K562 (cell line): ENCODE measurements at regions not wholly inside any gene's neighbourhood (a gene's known extent, or its start where the extent isn't known, plus 50 kb on each side); places are given as distances from the start of the nearest gene placed in this dataset.

Experiments
- ATAC-seq: fragments of 200-7000 bp; cut with Tn5 transposase; 3 replicates; pipeline ENCODE4 v1.9.1; 2020; ENCODE audit warnings: moderate library complexity
- BruUV-seq: library from RNA; stranded (reverse); fragments of 400-500 nt; replicated peaks from 2 replicates; lab custom pipeline; 2021; lab: Mats Ljungman, UMichigan
- CTCF ChIA-PET: fragments of 300-600 bp; formaldehyde crosslinking; extraction: SDS; loops from one replicate; lab custom pipeline; 2021; ENCODE audit warnings: low intra/inter-chr PET ratio; lab: Yijun Ruan, JAX
- POLR2A ChIA-PET: fragments of 300-600, 350-650 bp; sonication (Branson Sonifier 250); formaldehyde crosslinking; extraction: SDS; loops from one replicate; lab custom pipeline; 2021; ENCODE audit warnings: antibody characterized with exemption, inconsistent platforms; lab: Yijun Ruan, JAX
- DNase-seq, 4 experiments: peaks; one replicate each; pipeline versions ENCODE4 v3.0.0 to v3.0.0-alpha.2; 2011 to 2018; ENCODE audit warnings: low spot score in 3 of 4, mixed read lengths in 3 of 4; ENCODE audit errors: extremely low read depth in 1 of 4
- FAIRE-seq: peaks from 2 replicates; lab custom pipeline; 2011; peaks lifted over from hg19 to GRCh38; lab: Jason Lieb, UNC
- H2AFZ ChIP-seq: 2 replicates; pipeline ENCODE4 v1.6.0; 2011; ENCODE audit warnings: low read depth, low read length, control low read depth, inconsistent platforms
- H3K27ac ChIP-seq: fragments of 200-600 bp; 3 replicates; pipeline ENCODE4 v1.8.0; 2011; ENCODE audit warnings: low read depth, mild to moderate bottlenecking, control low read depth, inconsistent platforms, low read length, moderate library complexity, mixed read lengths; ENCODE audit errors: extremely low read depth
- H3K27me3 ChIP-seq, 2 experiments: fragments of 300-600 bp in 1 of 2; 2 replicates in 1 of 2; 3 replicates in 1 of 2; pipeline versions ENCODE4 v1.6.0 to v1.8.0; 2011; ENCODE audit warnings: inconsistent platforms in 2 of 2, low read length in 2 of 2, mild to moderate bottlenecking in 1 of 2, mixed read lengths in 1 of 2, moderate library complexity in 1 of 2; ENCODE audit not compliant: control insufficient read depth in 2 of 2, insufficient read depth in 2 of 2
- H3K36me3 ChIP-seq: fragments of 300-600 bp; 3 replicates; pipeline ENCODE4 v1.8.0; 2011; ENCODE audit warnings: mild to moderate bottlenecking, low read length, inconsistent platforms; ENCODE audit not compliant: control insufficient read depth, insufficient read depth
- H3K4me1 ChIP-seq, 2 experiments: fragments of 200-600 bp in 1 of 2; replicated peaks in 1 of 2; 2 replicates in 1 of 2; 3 replicates in 1 of 2; pipeline versions ENCODE4 v1.5.1 to v1.8.0; 2011; ENCODE audit warnings: inconsistent platforms in 2 of 2, low read length in 2 of 2, mild to moderate bottlenecking in 1 of 2, mixed read lengths in 1 of 2, moderate library complexity in 1 of 2; ENCODE audit not compliant: control insufficient read depth in 2 of 2, insufficient read depth in 2 of 2
- H3K4me2 ChIP-seq: 2 replicates; pipeline ENCODE4 v1.6.1; 2011; ENCODE audit warnings: low read length, control low read depth, inconsistent platforms, mixed read lengths; ENCODE audit not compliant: insufficient read depth
- H3K4me3 ChIP-seq: fragments of 200-600 bp; sonication (generic), shearing (Covaris generic); 2 replicates; pipeline ENCODE4 v1.5.1; 2016; ENCODE audit warnings: control low read depth, inconsistent platforms
- H3K79me2 ChIP-seq: fragments of 200-600 bp; 3 replicates; pipeline ENCODE4 v1.8.0; 2011; ENCODE audit warnings: low read length, inconsistent platforms; ENCODE audit not compliant: control insufficient read depth, insufficient read depth
- H3K9ac ChIP-seq, 2 experiments: 2 replicates each; pipeline versions ENCODE4 v1.6.0 to v1.6.1; 2011; ENCODE audit warnings: low read depth in 2 of 2, low read length in 2 of 2, control low read depth in 1 of 2, inconsistent platforms in 1 of 2, mild to moderate bottlenecking in 1 of 2, mixed read lengths in 1 of 2; ENCODE audit not compliant: insufficient read depth in 1 of 2
- H3K9me1 ChIP-seq: one replicate; pipeline ENCODE4 v1.6.0; 2011; ENCODE audit warnings: inconsistent platforms, mild to moderate bottlenecking, low read length, moderate library complexity; ENCODE audit not compliant: control insufficient read depth, insufficient read depth
- H3K9me3 ChIP-seq: replicated peaks from 2 replicates; pipeline ENCODE4 v1.5.1; 2011; ENCODE audit warnings: low read depth, low read length, inconsistent platforms; ENCODE audit not compliant: control insufficient read depth, insufficient read depth
- H4K20me1 ChIP-seq: replicated peaks from 2 replicates; pipeline ENCODE4 v1.6.1; 2011; ENCODE audit warnings: low read length, inconsistent platforms, mixed read lengths; ENCODE audit not compliant: control insufficient read depth, insufficient read depth
- CTBP1 ChIP-seq: fragments of 450-650 bp; IDR thresholded peaks from 2 replicates; pipeline ENCODE4 v1.6.1; 2016; ENCODE audit warnings: borderline replicate concordance
- EZH2 ChIP-seq: IDR thresholded peaks from 2 replicates; pipeline ENCODE4 v1.6.1; 2012; ENCODE audit warnings: low read depth, mild to moderate bottlenecking, inconsistent platforms, low read length, borderline replicate concordance
- MCM5 ChIP-seq: fragments of 450-650 bp; IDR thresholded peaks from 2 replicates; pipeline ENCODE4 v1.6.1; 2016; ENCODE audit warnings: low read depth
- SP1 ChIP-seq: sonication (generic); formaldehyde crosslinking; IDR thresholded peaks from 2 replicates; pipeline ENCODE4 v1.8.1; 2022; ENCODE audit warnings: mild to moderate bottlenecking, missing genetic modification reagents
- TRIM28 ChIP-seq: fragments of 450-650 bp; IDR thresholded peaks from 2 replicates; pipeline ENCODE4 v1.6.1; 2017
- ZNF282 ChIP-seq: sonication (generic); formaldehyde crosslinking; IDR thresholded peaks from 2 replicates; pipeline ENCODE4 v1.8.1; 2023; ENCODE audit warnings: missing genetic modification reagents
- ZNF717 ChIP-seq: fragments of 250-450 bp; sonication (Bioruptor Pico); IDR thresholded peaks from 2 replicates; pipeline ENCODE4 v1.5.0; 2021
- ZNF75A ChIP-seq: fragments of 450-650 bp; formaldehyde crosslinking; IDR thresholded peaks from 2 replicates; pipeline ENCODE4 v1.4.0; 2020; ENCODE audit warnings: mild to moderate bottlenecking
- WGBS: fragments of 100-300 bp; shearing (Covaris generic); methylation state at CpG from one replicate; pipeline ENCODE4 v1.1.6; 2016; ENCODE audit warnings: low coverage, mixed read lengths; ENCODE audit not compliant: insufficient coverage; ENCODE audit errors: missing lambda C conversion rate; 5-methylcytosine and 5-hydroxymethylcytosine counted together
- in situ Hi-C: fragments of 300-500 bp; cut with MboI; formaldehyde crosslinking; loops from 4 replicates; pipeline ENCODE4 v1.15.0; 2018; ENCODE audit warnings: inconsistent platforms, mixed read lengths
- intact Hi-C: fragments of 100-400 bp; cut with micrococcal nuclease; formaldehyde crosslinking; loops from 2 replicates; pipeline ENCODE4 v1.14.2; 2022
- TF ChIP-seq, protein P1 (sequence below), 2 experiments: fragments of 450-650 bp; IDR thresholded peaks; 2 replicates each; pipeline ENCODE4 v1.6.1; 2018; ENCODE audit warnings: mild to moderate bottlenecking in 2 of 2, low read depth in 1 of 2; ENCODE audit not compliant: partially characterized antibody in 2 of 2
- TF ChIP-seq, protein P2 (sequence below), 2 experiments: fragments of 450-650 bp; formaldehyde crosslinking in 1 of 2; IDR thresholded peaks; 2 replicates each; pipeline versions ENCODE4 v1.4.0 to v1.6.1; 2014 to 2020; ENCODE audit warnings: mild to moderate bottlenecking in 2 of 2, borderline replicate concordance in 1 of 2, low read depth in 1 of 2

DNA sequence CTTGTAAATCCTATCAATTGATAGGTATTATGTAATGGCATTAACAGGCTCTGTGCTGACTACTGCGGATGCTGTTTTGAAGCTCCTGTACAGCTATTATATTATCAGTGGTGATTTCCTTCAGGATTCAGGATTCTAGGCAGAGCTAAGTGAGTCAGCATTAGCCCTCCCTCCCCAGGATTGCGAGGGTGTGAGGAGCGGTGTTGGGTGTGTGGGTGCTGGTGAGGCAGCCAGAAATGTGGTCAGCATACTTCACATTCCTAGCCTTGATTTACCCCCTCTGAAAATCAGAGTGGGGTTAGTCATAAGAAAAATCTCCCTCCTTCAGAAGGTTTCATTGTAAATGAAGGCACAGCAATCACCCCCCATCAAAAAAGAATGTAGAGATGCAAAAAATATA, 72.5 kb downstream of the SNTN start (continued):
- TF ChIP-seq CTBP1 (no peak), ZNF75A (no peak), MCM5 (no peak)
- TF ChIP-seq, protein P1, sequence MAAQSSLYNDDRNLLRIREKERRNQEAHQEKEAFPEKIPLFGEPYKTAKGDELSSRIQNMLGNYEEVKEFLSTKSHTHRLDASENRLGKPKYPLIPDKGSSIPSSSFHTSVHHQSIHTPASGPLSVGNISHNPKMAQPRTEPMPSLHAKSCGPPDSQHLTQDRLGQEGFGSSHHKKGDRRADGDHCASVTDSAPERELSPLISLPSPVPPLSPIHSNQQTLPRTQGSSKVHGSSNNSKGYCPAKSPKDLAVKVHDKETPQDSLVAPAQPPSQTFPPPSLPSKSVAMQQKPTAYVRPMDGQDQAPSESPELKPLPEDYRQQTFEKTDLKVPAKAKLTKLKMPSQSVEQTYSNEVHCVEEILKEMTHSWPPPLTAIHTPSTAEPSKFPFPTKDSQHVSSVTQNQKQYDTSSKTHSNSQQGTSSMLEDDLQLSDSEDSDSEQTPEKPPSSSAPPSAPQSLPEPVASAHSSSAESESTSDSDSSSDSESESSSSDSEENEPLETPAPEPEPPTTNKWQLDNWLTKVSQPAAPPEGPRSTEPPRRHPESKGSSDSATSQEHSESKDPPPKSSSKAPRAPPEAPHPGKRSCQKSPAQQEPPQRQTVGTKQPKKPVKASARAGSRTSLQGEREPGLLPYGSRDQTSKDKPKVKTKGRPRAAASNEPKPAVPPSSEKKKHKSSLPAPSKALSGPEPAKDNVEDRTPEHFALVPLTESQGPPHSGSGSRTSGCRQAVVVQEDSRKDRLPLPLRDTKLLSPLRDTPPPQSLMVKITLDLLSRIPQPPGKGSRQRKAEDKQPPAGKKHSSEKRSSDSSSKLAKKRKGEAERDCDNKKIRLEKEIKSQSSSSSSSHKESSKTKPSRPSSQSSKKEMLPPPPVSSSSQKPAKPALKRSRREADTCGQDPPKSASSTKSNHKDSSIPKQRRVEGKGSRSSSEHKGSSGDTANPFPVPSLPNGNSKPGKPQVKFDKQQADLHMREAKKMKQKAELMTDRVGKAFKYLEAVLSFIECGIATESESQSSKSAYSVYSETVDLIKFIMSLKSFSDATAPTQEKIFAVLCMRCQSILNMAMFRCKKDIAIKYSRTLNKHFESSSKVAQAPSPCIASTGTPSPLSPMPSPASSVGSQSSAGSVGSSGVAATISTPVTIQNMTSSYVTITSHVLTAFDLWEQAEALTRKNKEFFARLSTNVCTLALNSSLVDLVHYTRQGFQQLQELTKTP (IDR thresholded peaks at IDR 0.05; ENCODE audit: low read depth in 1 of 2, partially characterized antibody in 2 of 2) = no peak

DNA sequence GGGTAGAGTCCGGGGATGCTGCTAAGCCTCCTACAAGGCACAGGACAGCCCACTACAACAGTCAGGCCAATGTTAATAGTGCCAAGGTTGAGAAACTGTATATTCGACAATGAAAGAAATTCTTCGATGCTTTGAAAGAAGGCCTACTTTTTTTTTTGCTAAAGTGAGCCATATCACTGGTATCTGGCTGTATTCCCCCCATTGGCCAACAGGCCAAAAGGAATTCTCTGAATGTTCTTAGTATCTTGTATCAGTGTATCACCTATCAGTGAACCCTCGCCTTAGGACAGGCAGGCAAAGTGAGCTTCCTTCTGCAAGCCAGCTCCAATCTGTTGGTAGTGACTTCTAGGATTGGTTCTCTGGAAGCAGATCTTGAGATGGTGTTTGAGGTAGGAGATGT, 74.2 kb downstream of the SNTN start:
- intact Hi-C loops (no loop called here), in situ Hi-C loops (no loop called here)
- POLR2A ChIA-PET = no interaction called here
- Histone ChIP-seq H3K79me2 (no peaks in the 10 kb centered on the region), H3K27me3 (no peaks in the 10 kb centered on the region), H3K4me1 (no peaks in the 10 kb centered on the region), H4K20me1 (no peaks in the 10 kb centered on the region), H3K9ac (no peak overlapping the region), H3K4me3 (no peak overlapping the region), H3K36me3 (no peaks in the 10 kb centered on the region), H3K4me2 (no peak overlapping the region), H3K9me3 (no peaks in the 10 kb centered on the region), H2AFZ (no peak overlapping the region), H3K9me1 (no peaks in the 10 kb centered on the region), H3K27ac (no peak overlapping the region)
- BruUV-seq = no TSS peak
- ATAC-seq (no peak), DNase-seq (no peak), FAIRE-seq (no peak)
- 0% methylated on average over 4 of the region's 4 CpGs for WGBS
- CTCF ChIA-PET = no interaction called here
- no peak for TF ChIP-seq EZH2
- TF ChIP-seq SP1 = no peak
- no peak for TF ChIP-seq TRIM28
- TF ChIP-seq ZNF717 (CRISPR knock-in tag) = no peak
- TF ChIP-seq ZNF282 (CRISPR knock-in tag) = no peak
- TF ChIP-seq, protein P2, sequence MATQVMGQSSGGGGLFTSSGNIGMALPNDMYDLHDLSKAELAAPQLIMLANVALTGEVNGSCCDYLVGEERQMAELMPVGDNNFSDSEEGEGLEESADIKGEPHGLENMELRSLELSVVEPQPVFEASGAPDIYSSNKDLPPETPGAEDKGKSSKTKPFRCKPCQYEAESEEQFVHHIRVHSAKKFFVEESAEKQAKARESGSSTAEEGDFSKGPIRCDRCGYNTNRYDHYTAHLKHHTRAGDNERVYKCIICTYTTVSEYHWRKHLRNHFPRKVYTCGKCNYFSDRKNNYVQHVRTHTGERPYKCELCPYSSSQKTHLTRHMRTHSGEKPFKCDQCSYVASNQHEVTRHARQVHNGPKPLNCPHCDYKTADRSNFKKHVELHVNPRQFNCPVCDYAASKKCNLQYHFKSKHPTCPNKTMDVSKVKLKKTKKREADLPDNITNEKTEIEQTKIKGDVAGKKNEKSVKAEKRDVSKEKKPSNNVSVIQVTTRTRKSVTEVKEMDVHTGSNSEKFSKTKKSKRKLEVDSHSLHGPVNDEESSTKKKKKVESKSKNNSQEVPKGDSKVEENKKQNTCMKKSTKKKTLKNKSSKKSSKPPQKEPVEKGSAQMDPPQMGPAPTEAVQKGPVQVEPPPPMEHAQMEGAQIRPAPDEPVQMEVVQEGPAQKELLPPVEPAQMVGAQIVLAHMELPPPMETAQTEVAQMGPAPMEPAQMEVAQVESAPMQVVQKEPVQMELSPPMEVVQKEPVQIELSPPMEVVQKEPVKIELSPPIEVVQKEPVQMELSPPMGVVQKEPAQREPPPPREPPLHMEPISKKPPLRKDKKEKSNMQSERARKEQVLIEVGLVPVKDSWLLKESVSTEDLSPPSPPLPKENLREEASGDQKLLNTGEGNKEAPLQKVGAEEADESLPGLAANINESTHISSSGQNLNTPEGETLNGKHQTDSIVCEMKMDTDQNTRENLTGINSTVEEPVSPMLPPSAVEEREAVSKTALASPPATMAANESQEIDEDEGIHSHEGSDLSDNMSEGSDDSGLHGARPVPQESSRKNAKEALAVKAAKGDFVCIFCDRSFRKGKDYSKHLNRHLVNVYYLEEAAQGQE (IDR thresholded peaks at IDR 0.05; ENCODE audit: borderline replicate concordance) = no peak
- TF ChIP-seq, protein P2 (CRISPR knock-in tag; IDR thresholded peaks at IDR 0.05; ENCODE audit: low read depth) = no peak
